ENCODE measurements at regions not wholly inside any gene's neighbourhood (a gene's known extent, or its start where the extent isn't known, plus 50 kb on each side); places are given as distances from the start of the nearest gene placed in this dataset.

GRCh38 chr13:107473253-107473652 lies 742.1 kb downstream of the LIG4 start:
- no peaks in the 10 kb centered on the region for H3K9me1 ChIP-seq (ENCODE audit: control insufficient read depth, insufficient read depth, low read length)
- no peaks in the 10 kb centered on the region for H3K79me2 ChIP-seq (ENCODE audit: control insufficient read depth, insufficient read depth, low read length)
- BruUV-seq (replicated peaks) = no TSS peak
- POLR2A ChIA-PET = no interaction called here
- TF ChIP-seq MAFK (IDR thresholded peaks at IDR 0.05; ENCODE audit: low read length) (peak; percentile 90), MAFF (IDR thresholded peaks at IDR 0.05; ENCODE audit: low read length) (peak; percentile 90), ZNF316 (IDR thresholded peaks at IDR 0.05) (peak; percentile 77), SLC30A9 (CRISPR knock-in tag; IDR thresholded peaks at IDR 0.05) (no peak), C11orf30 (IDR thresholded peaks at IDR 0.05; ENCODE audit: low read depth) (peak; percentile 53; the same call in 1 of the 2 replicates), MAFG (tag; conservative IDR thresholded peaks at IDR 0.05) (peak; percentile 64)
- no peak for DNase-seq (ENCODE audit: extremely low read depth in 1 of 4, low spot score in 3 of 4)
- CTCF ChIA-PET (ENCODE audit: low intra/inter-chr PET ratio) = no interaction called here
- H3K4me1 ChIP-seq (replicated peaks in 1 of 2; ENCODE audit: control insufficient read depth in 2 of 2, insufficient read depth in 2 of 2, low read length in 2 of 2) = no peaks in the 10 kb centered on the region
- H3K27me3 ChIP-seq (ENCODE audit: control insufficient read depth in 2 of 2, insufficient read depth in 2 of 2, low read length in 2 of 2) = no peaks in the 10 kb centered on the region
- H3K27ac ChIP-seq (ENCODE audit: extremely low read depth, low read depth, low read length) = no peak overlapping the region
- H3K9ac ChIP-seq (ENCODE audit: insufficient read depth in 1 of 2, low read depth in 2 of 2, low read length in 2 of 2) = no peak overlapping the region
- ATAC-seq = no peak
- no peaks in the 10 kb centered on the region for H3K36me3 ChIP-seq (ENCODE audit: control insufficient read depth, insufficient read depth, low read length)
- in situ Hi-C loops (cut with MboI) = no loop called here
- no peak overlapping the region for H3K4me3 ChIP-seq
- 4% methylated on average over 4 of the region's 4 CpGs for WGBS (ENCODE audit: insufficient coverage, low coverage, missing lambda C conversion rate)
- H3K4me2 ChIP-seq (ENCODE audit: insufficient read depth, low read length) = no peak overlapping the region
- H4K20me1 ChIP-seq (replicated peaks; ENCODE audit: control insufficient read depth, insufficient read depth, low read length) = no peaks in the 10 kb centered on the region
- intact Hi-C loops (cut with micrococcal nuclease) = no loop called here
- FAIRE-seq = no peak
- H3K9me3 ChIP-seq (replicated peaks; ENCODE audit: control insufficient read depth, insufficient read depth, low read depth, low read length) = no peaks in the 10 kb centered on the region
- no peak overlapping the region for H2AFZ ChIP-seq (ENCODE audit: low read depth, low read length)

GRCh38 chr13:107466326-107467099 lies 748.8 kb downstream of the LIG4 start:
- ChIA-PET CTCF (ENCODE audit: low intra/inter-chr PET ratio) (no interaction called here), POLR2A (no interaction called here)
- no peak overlapping the region for H3K4me2 ChIP-seq (ENCODE audit: insufficient read depth, low read length)
- no peak overlapping the region for H3K27ac ChIP-seq (ENCODE audit: extremely low read depth, low read depth, low read length)
- H3K9me1 ChIP-seq (ENCODE audit: control insufficient read depth, insufficient read depth, low read length) = no peaks in the 10 kb centered on the region
- H3K4me3 ChIP-seq = no peak overlapping the region
- ATAC-seq (no peak), DNase-seq (ENCODE audit: extremely low read depth in 1 of 4, low spot score in 3 of 4) (no peak), FAIRE-seq (no peak)
- TF ChIP-seq ESRRB (CRISPR knock-in tag; IDR thresholded peaks at IDR 0.05; ENCODE audit: borderline replicate concordance) = no peak
- no peak for TF ChIP-seq SIRT6 (IDR thresholded peaks at IDR 0.05; ENCODE audit: low read depth, low read length)
- no peak for TF ChIP-seq HMG20A (CRISPR knock-in tag; conservative IDR thresholded peaks at IDR 0.05)
- no peak for TF ChIP-seq GABPA (tag; conservative IDR thresholded peaks at IDR 0.05; ENCODE audit: low read depth)
- no peaks in the 10 kb centered on the region for H3K36me3 ChIP-seq (ENCODE audit: control insufficient read depth, insufficient read depth, low read length)
- H4K20me1 ChIP-seq (replicated peaks; ENCODE audit: control insufficient read depth, insufficient read depth, low read length) = no peaks in the 10 kb centered on the region
- H3K4me1 ChIP-seq (replicated peaks in 1 of 2; ENCODE audit: control insufficient read depth in 2 of 2, insufficient read depth in 2 of 2, low read length in 2 of 2) = no peaks in the 10 kb centered on the region
- no TSS peak for BruUV-seq (replicated peaks)
- no peaks in the 10 kb centered on the region for H3K9me3 ChIP-seq (replicated peaks; ENCODE audit: control insufficient read depth, insufficient read depth, low read depth, low read length)
- H3K27me3 ChIP-seq (ENCODE audit: control insufficient read depth in 2 of 2, insufficient read depth in 2 of 2, low read length in 2 of 2) = no peaks in the 10 kb centered on the region
- H3K79me2 ChIP-seq (ENCODE audit: control insufficient read depth, insufficient read depth, low read length) = no peaks in the 10 kb centered on the region
- H2AFZ ChIP-seq (ENCODE audit: low read depth, low read length) = no peak overlapping the region
- H3K9ac ChIP-seq (ENCODE audit: insufficient read depth in 1 of 2, low read depth in 2 of 2, low read length in 2 of 2) = no peak overlapping the region
- intact Hi-C loops (cut with micrococcal nuclease) = no loop called here
- in situ Hi-C loops (cut with MboI) = no loop called here
- 0% methylated on average over 3 of the region's 3 CpGs for WGBS (ENCODE audit: insufficient coverage, low coverage, missing lambda C conversion rate)

Data from K562 (cell line).